ENCODE measurements at regions not wholly inside any gene's neighbourhood (a gene's known extent, or its start where the extent isn't known, plus 50 kb on each side); places are given as distances from the start of the nearest gene placed in this dataset.

- TF ChIP-seq STAT1 (IDR thresholded peaks at IDR 0.05; ENCODE audit: unreplicated experiment) (no peak), NANOG (IDR thresholded peaks at IDR 0.05; ENCODE audit: borderline replicate concordance) (no peak)
Measured at GRCh38 chr13:23059173-23059572, 121.6 kb upstream of the SGCG start (continued).

- Histone ChIP-seq H4K20me1 (replicated peaks; ENCODE audit: insufficient read depth) (no peaks in the 10 kb centered on the region), H3K4me3 (no peak overlapping the region), H3K27ac (ENCODE audit: low read depth) (no peak overlapping the region), H3K36me3 (ENCODE audit: insufficient read depth) (no peaks in the 10 kb centered on the region), H3F3A (replicated peaks; ENCODE audit: low read depth) (no peaks in the 10 kb centered on the region), H3K9me2 (ENCODE audit: insufficient read depth) (no peaks in the 10 kb centered on the region), H3K79me2 (replicated peaks; ENCODE audit: insufficient read depth) (no peaks in the 10 kb centered on the region), H3K4me2 (no peak overlapping the region), H3K27me3 (ENCODE audit: insufficient read depth) (no peaks in the 10 kb centered on the region), H2AFZ (no peak overlapping the region), H3K4me1 (ENCODE audit: insufficient read depth) (no peaks in the 10 kb centered on the region)
- DNase-seq (ENCODE audit: low spot score): no peak
- Mint-ChIP-seq H3K36me3 (ENCODE audit: low read depth) (no peaks in the 10 kb centered on the region), H3K4me3 (no peak overlapping the region), H3K27me3 (ENCODE audit: insufficient read depth, low read depth, poor library complexity) (no peaks in the 10 kb centered on the region), H3K27ac (no peak overlapping the region), H3K4me1 (no peaks in the 10 kb centered on the region), H3K9me3 (no peaks in the 10 kb centered on the region)
- TF ChIP-seq ZNF331 (CRISPR knock-in tag; IDR thresholded peaks at IDR 0.05; ENCODE audit: low read depth): no peak
- no peak for ATAC-seq
Measured at GRCh38 chr13:23060959-23061358, 119.8 kb upstream of the SGCG start.

- ATAC-seq: no peak
- Histone ChIP-seq H3K27ac (ENCODE audit: low read depth) (no peak overlapping the region), H3K36me3 (ENCODE audit: insufficient read depth) (no peaks in the 10 kb centered on the region), H4K20me1 (replicated peaks; ENCODE audit: insufficient read depth) (no peaks in the 10 kb centered on the region), H2AFZ (no peak overlapping the region), H3K4me1 (ENCODE audit: insufficient read depth) (no peaks in the 10 kb centered on the region), H3K4me3 (no peak overlapping the region), H3K9me2 (ENCODE audit: insufficient read depth) (peaks cover 3% of the 10 kb centered on the region), H3K79me2 (replicated peaks; ENCODE audit: insufficient read depth) (no peaks in the 10 kb centered on the region), H3K4me2 (no peak overlapping the region), H3F3A (replicated peaks; ENCODE audit: low read depth) (no peaks in the 10 kb centered on the region), H3K27me3 (ENCODE audit: insufficient read depth) (no peaks in the 10 kb centered on the region)
- H3K9me3 Mint-ChIP-seq: no peaks in the 10 kb centered on the region
- H3K27ac Mint-ChIP-seq: no peak overlapping the region
- no peaks in the 10 kb centered on the region for H3K36me3 Mint-ChIP-seq (ENCODE audit: low read depth)
- H3K4me1 Mint-ChIP-seq: no peaks in the 10 kb centered on the region
- H3K4me3 Mint-ChIP-seq: no peak overlapping the region
- no peak for DNase-seq (ENCODE audit: low spot score)
- H3K27me3 Mint-ChIP-seq (ENCODE audit: insufficient read depth, low read depth, poor library complexity): peaks cover 3% of the 10 kb centered on the region
- no peak for TF ChIP-seq REST (IDR thresholded peaks at IDR 0.05; ENCODE audit: unreplicated experiment)
- no peak for TF ChIP-seq POLR2AphosphoS5 (IDR thresholded peaks at IDR 0.05; ENCODE audit: low read depth)
- no peak for TF ChIP-seq ETS1 (IDR thresholded peaks at IDR 0.05)
- TF ChIP-seq NANOG (IDR thresholded peaks at IDR 0.05; ENCODE audit: borderline replicate concordance): no peak
- TF ChIP-seq CREB1 (CRISPR knock-in tag; IDR thresholded peaks at IDR 0.05; ENCODE audit: low read depth): no peak
- no peak for TF ChIP-seq EZH2 (IDR thresholded peaks at IDR 0.05; ENCODE audit: low read depth, unreplicated experiment)
- no peak for TF ChIP-seq ZNF114 (CRISPR knock-in tag; IDR thresholded peaks at IDR 0.05)
- TF ChIP-seq STAT1 (IDR thresholded peaks at IDR 0.05; ENCODE audit: unreplicated experiment): no peak
- no peak for TF ChIP-seq ZNF331 (CRISPR knock-in tag; IDR thresholded peaks at IDR 0.05; ENCODE audit: low read depth)
- TF ChIP-seq CTCF (conservative IDR thresholded peaks at IDR 0.05; ENCODE audit: low read depth in 2 of 2): no peak
Measured at GRCh38 chr13:23067129-23067528, 113.7 kb upstream of the SGCG start.

Data from GM23338 (cell line).